CD4-positive, alpha-beta T cell treated with Interleukin-1 beta for 1 hour (primary cell): ENCODE measurements at regions not wholly inside any gene's neighbourhood (a gene's known extent, or its start where the extent isn't known, plus 50 kb on each side); places are given as distances from the start of the nearest gene placed in this dataset.

Experiments used
- DNase-seq, 2 donors: peaks; one replicate each; pipeline ENCODE4 v3.0.0-alpha.2; 2020 to 2022

GRCh38 chr16:52099382-52099781, 447.6 kb downstream of the TOX3 start:
- no peak for DNase-seq

- DNase-seq: no peak
Measured at GRCh38 chr16:52095471-52095870, 451.5 kb downstream of the TOX3 start.

DNA sequence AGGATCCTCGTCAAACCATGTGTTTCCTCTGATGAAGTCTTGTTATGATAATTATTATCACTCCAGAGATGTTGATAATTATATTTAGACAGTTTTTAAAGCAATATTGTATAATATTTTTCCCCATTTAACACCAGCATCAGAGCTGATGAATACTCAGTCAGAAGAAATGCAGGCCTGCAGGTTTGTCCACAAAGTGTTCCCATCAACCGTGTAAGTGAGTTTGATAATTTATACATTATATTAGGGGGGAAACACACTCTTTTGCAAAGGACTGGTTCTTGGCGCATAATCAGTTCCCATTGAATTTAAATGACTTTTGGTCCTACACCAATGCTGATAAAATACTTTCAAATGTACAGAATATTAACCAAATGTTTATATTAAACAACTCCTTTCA, 454.8 kb downstream of the TOX3 start:
- no peak for DNase-seq

DNA sequence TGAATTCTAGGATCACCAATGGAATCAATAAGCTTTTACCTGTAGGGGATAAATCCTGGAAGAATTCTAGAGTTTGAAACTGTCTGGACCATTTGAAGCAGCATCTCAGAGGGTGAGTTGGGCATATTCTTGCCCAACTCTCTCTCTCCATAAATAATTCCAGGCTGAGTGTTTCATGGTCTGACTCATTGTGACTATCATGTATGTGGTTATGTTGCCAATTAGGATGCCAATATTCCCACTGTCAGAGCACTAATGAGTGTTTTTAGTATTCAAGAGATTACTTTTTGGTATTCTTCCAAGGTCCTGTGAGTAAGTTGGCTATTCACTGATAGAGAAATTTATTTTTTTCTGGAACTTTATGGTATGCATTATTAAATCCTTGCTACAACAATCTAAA, 456.9 kb downstream of the TOX3 start:
- no peak for DNase-seq

DNA sequence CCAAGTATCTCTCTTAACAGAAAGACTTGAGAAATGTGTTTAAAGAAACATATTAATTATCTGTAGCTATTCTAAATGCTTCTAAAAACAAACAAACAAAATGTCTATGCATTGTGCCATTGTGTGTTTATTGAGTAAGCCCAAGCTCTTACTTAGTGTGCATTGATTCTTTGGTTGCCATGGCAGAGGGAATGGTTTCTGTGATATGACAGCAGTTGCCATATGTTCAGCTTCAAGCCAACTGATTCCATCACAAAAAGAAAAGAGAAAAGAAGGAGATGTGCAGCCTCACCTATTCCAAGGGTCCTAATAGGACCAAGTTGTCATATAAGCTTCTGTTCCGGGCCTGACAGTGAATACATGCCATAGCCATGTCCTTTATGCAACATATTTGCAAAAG, 457.5 kb downstream of the TOX3 start:
- no peak for DNase-seq

DNA sequence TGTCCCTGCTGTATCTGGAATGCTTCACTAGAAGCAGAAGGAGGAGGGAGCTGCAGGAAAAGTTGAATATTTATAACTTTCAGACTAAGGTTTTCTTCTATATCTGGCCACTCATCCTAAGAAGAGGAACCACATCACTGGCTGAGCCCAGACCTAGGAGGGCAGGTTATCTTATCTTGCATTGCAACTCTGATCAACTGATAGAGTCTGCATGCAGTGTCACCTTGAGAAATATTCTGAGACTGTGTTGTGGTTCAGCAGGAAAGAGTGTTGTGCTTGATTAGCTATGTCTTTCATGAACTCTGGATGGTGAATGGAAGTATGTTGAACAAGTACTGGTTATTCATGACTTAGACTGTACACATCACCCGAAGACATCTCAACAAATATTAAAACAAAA, 460.0 kb downstream of the TOX3 start:
- DNase-seq: no peak

- DNase-seq: no peak
Measured at GRCh38 chr16:52078716-52079655, 468.0 kb downstream of the TOX3 start.

GRCh38 chr16:52077607-52078006, 469.3 kb downstream of the TOX3 start:
- DNase-seq: no peak

- DNase-seq: no peak
Measured at GRCh38 chr16:52076801-52077201, 470.1 kb downstream of the TOX3 start.

DNA sequence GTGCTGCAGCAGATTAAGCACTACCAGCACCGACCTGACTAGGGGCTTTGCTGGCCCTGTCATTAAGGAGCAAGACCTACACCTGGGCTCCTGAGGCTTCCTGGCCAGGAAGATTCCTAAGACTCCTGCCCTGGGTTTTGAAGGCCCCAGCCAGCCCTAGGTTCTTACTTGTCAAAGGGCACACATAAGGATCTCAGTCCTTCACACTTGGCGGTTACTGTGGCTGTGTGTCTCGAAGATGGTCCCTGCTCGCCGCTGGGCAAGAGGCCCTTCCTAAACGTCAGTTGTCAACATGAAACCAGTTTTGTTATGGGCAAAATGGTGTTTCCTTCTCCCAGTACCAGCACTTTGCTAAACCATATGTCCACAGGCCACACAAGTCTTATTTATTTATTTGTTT, 470.6 kb downstream of the TOX3 start:
- DNase-seq: no peak

DNA sequence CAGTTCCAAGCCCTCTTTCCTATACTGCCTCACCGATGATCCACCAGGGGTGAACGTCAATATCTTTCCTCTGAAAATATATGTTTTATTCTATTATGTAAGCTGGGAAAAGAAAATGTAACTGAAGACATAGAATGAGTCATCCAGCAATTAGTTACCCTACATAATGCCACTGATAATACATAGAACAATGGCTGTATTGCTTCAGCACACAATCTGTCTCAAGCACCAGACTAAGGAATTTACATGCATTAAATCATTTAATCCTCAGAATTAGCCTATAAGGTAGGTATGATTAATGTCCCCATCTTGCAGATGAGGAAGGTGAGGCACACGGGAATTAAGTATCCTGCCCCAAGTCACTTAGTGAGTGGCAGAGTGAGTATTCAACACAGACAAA, 472.8 kb downstream of the TOX3 start:
- DNase-seq: no peak

- DNase-seq: no peak
Measured at GRCh38 chr16:52073024-52073423, 473.9 kb downstream of the TOX3 start.

- DNase-seq: no peak
Measured at GRCh38 chr16:52071101-52071500, 475.8 kb downstream of the TOX3 start.

DNA sequence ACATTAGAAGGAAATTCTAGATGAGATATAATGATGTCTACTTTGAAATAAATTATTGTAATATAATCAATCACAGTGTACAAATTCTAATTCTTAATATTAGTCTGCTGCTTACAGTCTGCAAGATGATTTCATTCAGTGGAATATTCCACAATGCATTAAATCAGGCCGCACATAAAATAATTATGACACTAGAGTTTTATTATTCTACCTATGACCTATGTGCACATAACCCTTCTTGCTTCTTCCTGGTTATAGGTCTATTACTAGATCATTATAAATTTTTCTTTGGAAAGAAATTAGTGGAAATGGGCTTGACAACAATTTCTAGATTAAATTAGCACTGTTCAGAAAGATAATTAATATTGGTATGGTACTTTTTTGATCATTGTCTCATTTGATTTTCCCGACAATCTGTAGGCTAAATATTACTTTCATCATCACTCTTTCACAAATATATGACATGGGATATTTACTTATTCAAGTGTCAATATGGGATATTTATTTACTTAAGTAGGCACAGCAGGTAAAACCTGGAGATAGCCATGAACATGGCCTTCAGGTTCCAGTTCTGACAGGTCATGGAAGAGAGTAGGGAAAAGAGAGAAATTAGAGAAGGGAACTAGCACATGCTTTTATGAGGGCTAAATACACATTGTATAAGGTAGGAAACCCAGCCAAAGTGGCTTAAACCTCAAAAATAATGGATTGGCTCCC, 476.4 kb downstream of the TOX3 start:
- DNase-seq: no peak

- DNase-seq: no peak
Measured at GRCh38 chr16:52069866-52070265, 477.1 kb downstream of the TOX3 start.

GRCh38 chr16:52068447-52069074, 478.4 kb downstream of the TOX3 start:
- no peak for DNase-seq

- no peak for DNase-seq
Measured at GRCh38 chr16:52066962-52067361, 480.0 kb downstream of the TOX3 start.

GRCh38 chr16:52056259-52056658, 490.7 kb downstream of the TOX3 start:
- no peak for DNase-seq

GRCh38 chr16:52055381-52055780, 491.6 kb downstream of the TOX3 start:
- DNase-seq: no peak

DNA sequence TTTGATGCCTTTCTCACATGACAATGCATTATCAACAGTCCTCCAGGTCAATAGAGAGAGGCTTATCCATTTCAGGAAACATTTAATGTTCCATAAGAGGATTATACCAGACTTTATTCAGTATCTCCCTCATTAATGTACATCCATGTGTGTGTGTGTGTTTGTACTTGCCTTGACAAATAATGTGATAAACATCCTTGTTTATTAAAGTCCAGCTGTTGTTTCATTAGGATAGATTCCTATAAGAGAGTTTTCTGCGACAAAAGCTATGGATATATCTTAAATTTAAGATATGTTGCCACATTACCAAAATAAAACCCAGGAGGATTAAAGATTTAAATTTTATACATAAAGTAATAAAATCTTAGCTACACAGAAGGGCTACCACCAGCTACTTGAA, 492.6 kb downstream of the TOX3 start:
- DNase-seq: no peak

GRCh38 chr16:52052818-52053217, 494.1 kb downstream of the TOX3 start:
- no peak for DNase-seq

GRCh38 chr16:52051414-52052172, 495.4 kb downstream of the TOX3 start:
- no peak for DNase-seq

DNA sequence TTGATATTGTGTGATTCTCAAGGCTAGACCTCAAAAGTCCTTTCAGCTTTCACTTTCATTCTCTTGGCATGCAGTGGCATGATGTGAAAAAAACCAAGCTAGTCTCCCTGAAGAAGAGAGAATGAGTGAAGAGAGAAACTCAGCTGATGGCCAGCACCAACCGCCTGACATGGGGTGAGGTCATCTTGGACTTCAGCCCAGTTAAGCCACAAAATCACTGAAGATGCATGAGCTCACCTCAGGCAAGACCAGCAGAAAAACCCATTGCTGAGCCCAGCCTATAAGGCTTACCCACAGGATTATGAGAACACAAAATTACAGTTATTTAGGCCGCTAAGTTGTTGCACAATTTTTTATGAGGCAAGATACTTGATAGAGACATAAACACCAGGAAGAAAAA, 496.5 kb downstream of the TOX3 start:
- no peak for DNase-seq
